ENCODE measurements at regions not wholly inside any gene's neighbourhood (a gene's known extent, or its start where the extent isn't known, plus 50 kb on each side); places are given as distances from the start of the nearest gene placed in this dataset.

DNA sequence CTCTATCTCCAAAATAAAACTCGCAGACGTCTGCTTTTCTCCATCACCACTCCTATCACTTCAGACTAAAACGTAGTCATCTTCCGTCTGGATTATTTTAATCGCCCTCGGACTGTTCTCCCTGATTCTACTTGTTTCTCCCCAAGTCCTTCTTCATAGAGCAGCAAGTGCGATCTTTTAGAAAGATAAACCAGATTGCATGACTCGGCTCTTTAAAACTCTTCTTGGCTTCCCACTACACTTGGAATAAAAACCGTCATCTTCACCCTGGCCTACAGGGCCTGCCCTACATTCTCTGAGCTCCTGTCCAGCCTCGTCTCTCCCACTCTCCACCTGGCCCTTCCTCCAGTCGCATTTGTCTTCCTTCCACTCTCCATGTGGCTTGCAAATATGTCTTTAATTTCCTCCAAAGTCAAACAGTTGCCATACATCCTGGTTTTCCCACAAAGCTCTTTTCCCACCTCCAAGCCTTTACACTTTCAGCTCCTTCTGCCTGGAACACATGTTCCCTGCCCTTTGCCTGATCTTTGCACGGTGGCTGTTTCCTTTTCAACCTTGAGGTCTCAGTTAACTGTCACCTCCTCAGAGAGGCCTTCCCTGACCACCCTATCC is 70.5 kb upstream of the DHX40 start:
- TF ChIP-seq CTCF (IDR thresholded peaks at IDR 0.05) (no peak), POLR2A (IDR thresholded peaks at IDR 0.05) (no peak)

Measured in heart left ventricle (tissue), 13 donors.